Muscle of arm (tissue), 1 donor: ENCODE measurements at regions not wholly inside any gene's neighbourhood (a gene's known extent, or its start where the extent isn't known, plus 50 kb on each side); places are given as distances from the start of the nearest gene placed in this dataset.

Source experiments
- DNase-seq: peaks from one replicate; pipeline ENCODE4 v3.0.0-alpha.2; 2013

- no peak for DNase-seq
Measured at GRCh38 chr9:88326936-88327335, 61.3 kb upstream of the SPIN1 start.

DNA sequence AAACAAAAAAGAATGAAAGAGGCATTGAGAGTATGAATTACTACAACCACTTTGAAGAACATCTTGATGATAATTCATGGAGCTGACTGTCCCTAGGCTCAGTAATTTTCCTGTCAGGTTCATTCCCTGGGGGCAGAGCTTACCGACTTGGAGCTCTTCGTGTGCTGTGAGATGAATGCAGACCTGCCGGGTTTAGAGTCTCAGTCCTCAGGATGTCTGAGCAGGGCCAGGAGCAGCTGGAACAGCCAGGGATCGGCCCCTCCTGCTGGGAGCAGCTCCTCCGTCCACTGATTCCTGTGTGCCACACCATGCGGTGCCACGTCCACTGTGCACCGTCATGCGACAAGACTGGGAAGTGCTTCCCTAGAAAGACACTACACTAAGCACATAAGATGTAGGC, 62.2 kb upstream of the SPIN1 start:
- no peak for DNase-seq

- no peak for DNase-seq
Measured at GRCh38 chr9:88322906-88323566, 65.2 kb upstream of the SPIN1 start.

DNA sequence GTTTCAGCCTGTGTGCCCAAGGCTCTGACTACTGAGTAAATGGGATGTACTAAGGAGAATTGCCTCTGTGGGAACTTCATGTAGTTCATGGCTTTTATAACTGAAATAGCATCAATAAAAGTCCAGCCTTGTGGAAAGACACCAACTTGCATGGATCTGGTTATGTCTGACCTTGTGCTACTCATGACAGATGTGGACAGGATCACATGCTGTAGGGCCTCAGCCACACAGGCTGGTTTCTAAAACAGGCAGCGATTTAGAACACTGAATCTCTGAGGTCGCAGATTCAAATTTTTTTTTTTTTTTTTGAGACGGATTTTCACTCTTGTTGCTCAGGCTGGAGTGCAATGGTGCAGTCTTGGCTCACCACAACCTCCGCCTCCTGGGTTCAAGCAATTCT, 66.5 kb upstream of the SPIN1 start:
- DNase-seq: no peak

DNA sequence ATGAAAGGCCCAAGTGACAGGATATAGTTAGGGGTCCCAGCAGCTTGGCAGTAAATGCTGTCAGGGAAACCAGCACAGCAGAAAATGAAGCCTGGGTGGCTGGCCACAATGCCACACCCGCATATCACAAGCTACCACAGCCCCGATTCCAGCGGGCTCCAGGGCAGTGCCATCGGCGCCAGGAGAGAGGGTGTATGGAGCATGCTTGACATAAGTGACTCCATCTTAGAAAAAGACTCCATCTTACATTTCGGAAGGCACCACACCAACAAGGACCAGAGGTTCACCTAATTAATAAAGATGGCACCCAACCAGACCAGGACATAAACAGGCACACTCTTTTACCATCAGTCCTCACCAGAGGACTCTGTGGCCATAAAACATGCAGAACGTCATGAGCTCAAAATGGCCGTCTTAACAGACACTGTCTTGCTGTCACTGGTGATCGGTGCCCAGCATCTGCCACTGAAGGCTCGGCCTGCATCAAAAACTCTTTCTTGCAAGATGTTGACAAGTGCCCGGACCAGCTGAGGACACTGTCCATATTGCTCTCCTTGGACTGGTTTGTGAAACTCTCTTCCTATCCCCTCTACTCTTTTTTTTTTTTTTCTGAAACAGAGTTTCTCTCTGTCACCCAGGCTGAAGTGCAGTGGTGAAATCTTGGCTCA, 67.4 kb upstream of the SPIN1 start:
- DNase-seq: no peak

GRCh38 chr9:88319936-88320747, 68.1 kb upstream of the SPIN1 start:
- no peak for DNase-seq

- no peak for DNase-seq
Measured at GRCh38 chr9:88313364-88314220, 74.7 kb upstream of the SPIN1 start.

- no peak for DNase-seq
Measured at GRCh38 chr9:88312517-88313103, 75.6 kb upstream of the SPIN1 start.

DNA sequence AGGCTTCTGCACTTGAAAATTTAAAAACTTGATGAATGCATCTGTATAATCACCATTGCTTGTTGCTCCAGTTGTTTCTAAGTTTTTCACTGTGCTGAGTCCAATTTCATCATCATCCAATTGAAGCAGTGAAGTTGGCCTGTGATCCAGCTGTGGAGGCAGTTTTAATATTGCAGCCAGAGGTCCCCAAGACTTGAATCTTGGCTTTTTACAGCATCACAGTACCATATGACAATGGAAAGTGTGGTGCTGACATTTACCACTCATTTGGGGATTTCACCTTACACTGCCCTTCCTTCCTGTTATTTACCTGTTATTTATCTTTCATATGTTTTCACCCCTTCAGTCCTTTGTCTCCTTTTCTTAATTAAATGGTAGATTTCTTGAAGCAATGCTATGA, 76.2 kb upstream of the SPIN1 start:
- DNase-seq: no peak

DNA sequence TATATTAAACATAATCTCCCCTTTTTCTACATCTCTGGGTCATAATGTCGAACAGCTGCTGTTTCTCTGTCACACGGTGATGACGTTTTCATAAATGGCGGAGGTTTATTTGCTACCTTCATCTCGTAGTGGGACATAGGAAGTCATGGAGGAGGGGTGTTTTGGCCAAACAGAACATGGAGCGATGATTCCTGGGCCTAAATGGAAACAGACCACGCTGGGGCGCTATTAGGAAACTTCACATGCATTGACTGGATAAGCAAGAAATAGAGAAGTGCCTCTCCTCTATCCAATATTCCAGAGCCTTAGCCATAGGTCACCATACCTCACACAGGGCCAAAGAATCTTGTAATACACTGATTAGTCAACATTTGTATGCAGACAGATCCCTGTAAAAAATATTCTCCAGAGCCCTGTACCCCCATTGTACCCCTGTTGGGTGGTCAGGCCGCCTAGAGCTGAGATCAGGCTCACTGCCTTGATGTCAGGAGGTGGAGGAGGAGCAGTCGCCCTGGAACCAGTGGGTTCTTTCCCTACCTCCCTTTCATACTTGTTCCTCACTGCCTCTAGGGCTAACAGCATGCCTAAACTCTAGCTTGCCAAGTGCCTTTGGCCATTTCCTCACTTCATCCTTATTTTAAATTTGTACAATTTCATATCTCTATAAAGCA, 77.8 kb upstream of the SPIN1 start:
- DNase-seq: no peak

- peak; percentile 21 for DNase-seq
Measured at GRCh38 chr9:88308831-88309560, 79.2 kb upstream of the SPIN1 start.

DNA sequence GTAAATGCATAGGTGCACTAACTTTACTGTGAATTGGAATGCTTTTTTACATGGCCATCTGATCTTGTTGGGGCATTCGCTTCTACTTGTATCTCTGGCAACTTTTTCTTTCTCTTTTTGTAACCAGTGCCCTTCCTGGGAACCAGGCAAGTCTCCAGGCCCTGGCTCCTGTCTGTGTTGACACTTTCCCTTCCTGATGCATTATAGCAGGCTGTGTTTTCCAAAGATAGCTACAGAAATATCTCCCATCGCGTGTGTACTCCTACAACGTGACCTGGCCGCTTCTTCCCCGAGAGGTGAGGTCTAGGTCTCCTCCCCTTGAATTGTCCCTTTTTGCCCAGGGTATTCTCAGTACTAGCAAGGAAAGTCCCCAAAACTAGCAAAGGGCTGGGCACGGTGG, 81.1 kb upstream of the SPIN1 start:
- no peak for DNase-seq

DNA sequence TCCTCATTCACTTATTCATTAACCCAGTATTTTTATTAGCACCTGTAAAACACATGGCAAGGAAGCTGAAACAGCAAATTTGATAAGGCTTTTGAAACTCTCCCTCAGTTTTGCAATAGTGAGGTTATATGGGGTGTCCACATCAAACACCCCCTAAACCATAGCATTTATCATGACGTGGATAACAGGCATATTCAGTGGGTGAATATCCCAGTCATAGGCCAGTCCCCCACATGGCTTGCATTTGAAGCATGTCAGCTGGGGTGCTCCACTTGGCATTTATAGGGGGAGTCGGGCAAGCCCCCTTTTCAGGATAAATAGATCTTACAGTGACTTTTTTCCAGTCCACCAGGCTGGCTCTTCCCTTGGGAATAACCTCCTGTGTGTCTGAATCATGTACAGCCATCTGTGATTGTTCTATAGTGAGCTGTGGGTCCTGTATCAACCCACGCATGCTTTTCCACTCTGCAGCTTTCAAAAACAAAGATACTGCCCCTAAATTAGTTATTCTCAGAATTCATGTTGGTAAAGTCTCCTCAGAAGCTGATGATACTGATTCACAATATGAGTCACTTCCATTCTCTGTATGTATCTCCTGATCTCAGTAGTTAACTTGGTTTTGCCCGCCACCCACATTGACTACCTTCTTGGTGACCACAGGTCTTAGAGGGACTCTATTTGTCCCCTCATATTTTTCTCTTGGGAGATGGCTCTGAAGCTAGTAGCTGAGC, 84.4 kb upstream of the SPIN1 start:
- no peak for DNase-seq

GRCh38 chr9:88302579-88303324, 85.5 kb upstream of the SPIN1 start:
- DNase-seq: no peak

GRCh38 chr9:88300556-88300955, 87.7 kb upstream of the SPIN1 start:
- DNase-seq: no peak

- no peak for DNase-seq
Measured at GRCh38 chr9:88291856-88292255, 96.4 kb upstream of the SPIN1 start.

GRCh38 chr9:88291056-88291455, 97.2 kb upstream of the SPIN1 start:
- no peak for DNase-seq

GRCh38 chr9:88289532-88289931, 98.7 kb upstream of the SPIN1 start:
- no peak for DNase-seq

DNA sequence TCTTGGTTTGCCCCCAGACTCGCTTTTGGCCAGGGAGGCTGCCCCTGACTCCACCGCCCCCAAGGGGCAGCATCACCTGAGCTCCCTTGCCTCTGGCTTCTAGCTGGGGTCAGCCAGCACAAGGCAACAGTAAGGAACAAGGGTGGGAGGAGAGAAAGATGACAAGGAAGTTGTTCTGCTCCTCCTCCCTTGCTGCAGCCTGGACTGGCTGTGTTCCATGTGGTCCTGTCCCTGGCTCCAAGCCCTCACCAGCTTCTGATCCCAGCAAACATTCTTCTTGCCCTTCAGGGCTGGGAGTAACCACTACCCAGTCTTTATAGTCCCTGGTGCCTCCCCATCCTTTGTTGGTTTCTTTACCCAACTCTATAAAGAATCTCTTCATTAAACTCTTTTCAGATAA, 100.3 kb upstream of the SPIN1 start:
- DNase-seq: no peak
